NCI-H524 (cell line): ENCODE measurements at regions not wholly inside any gene's neighbourhood (a gene's known extent, or its start where the extent isn't known, plus 50 kb on each side); places are given as distances from the start of the nearest gene placed in this dataset.

Source experiments
- DNase-seq, 2 experiments: peaks; one replicate each; lab custom pipeline; 2025; lab: John Stamatoyannopoulos, UW

DNA sequence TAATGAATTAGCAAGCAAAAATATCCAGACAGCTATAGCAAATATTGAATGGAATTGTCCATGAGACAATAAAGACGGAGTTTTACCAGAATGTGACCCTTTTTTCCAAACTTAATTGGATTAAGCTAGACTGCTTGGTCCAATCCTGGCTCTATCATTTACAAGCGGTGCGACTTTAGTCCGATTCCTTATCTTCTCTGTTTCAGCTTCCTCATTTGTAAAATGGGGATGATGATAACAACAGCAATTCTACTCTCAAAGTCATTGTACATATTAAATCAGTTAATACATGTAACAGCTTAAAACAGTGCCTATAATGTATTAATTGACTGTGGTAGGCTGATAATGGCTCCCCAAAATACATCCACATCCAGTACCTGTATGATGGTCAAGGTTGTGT, 62.1 kb upstream of the CRBN start:
- DNase-seq: no peak

DNA sequence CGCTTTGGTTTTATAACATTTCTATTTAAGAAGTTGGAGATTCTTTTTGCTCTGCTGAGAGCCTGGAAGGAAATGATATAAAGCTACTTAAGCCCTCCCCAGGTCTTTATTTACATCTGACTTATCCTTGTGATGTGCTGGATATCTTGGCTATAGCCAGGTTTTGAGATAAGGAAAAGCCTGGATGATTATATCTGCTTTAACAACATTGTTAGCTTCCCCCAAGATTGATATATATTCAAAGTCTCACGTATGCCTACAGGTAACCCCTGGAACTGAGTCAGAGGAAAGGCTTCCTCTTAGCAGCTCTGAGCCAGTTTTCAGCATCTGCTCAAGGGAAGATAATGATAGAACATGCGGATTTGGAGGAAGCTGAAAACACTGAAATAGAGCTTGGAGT, 61.5 kb upstream of the CRBN start:
- no peak for DNase-seq

DNA sequence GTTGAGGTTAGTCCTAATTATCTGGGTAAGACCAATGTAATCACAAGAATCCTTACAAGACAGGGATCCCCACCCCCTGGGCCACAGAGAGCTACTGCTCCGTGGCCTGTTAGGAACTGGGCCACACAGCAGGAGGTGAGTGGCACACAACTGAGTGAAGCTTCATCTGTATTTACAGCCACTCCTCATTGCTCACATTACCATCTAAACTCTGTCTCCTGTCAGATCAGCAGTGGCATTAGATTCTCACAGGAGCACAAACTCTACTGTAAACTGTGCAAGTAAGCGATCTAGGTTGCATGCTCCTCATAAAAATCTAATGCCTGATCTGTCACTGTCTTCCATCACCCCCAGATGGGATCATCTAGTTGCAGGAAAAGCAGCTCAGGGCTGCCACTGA, 58.5 kb upstream of the CRBN start:
- DNase-seq: no peak

DNA sequence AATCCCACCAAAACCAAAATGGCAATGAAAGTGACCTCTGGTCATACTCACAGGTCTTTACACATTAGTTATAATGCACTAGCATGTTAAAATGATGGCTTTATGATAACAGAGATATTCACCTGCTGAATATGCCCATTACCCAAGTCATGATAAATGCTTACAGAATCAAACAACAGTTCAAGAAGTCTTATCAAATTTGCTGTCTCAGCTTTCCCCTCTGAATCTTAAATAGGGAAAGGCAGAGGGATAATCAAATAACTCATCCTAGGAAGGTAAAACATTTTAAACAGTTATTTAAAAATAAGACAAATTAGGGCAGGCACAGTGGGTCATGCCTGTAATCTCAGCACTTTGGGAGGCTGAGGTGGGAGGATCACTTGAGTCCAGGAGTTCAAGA, 52.8 kb upstream of the CRBN start:
- DNase-seq: no peak
